ENCODE measurements at regions not wholly inside any gene's neighbourhood (a gene's known extent, or its start where the extent isn't known, plus 50 kb on each side); places are given as distances from the start of the nearest gene placed in this dataset.
A peak's percentile ranks its signal among the peaks of the same experiment; 100 is the strongest.

GRCh38 chr6:65997539-65997938, 290.5 kb upstream of the EYS start:
- no peak overlapping the region for H3K9ac ChIP-seq (ENCODE audit: low read length)
- H3K27me3 ChIP-seq (ENCODE audit: low read depth, low read length): no peaks in the 10 kb centered on the region
- TF ChIP-seq EZH2phosphoT487 (IDR thresholded peaks at IDR 0.05; ENCODE audit: low read depth): no peak
- TF ChIP-seq, protein P1, sequence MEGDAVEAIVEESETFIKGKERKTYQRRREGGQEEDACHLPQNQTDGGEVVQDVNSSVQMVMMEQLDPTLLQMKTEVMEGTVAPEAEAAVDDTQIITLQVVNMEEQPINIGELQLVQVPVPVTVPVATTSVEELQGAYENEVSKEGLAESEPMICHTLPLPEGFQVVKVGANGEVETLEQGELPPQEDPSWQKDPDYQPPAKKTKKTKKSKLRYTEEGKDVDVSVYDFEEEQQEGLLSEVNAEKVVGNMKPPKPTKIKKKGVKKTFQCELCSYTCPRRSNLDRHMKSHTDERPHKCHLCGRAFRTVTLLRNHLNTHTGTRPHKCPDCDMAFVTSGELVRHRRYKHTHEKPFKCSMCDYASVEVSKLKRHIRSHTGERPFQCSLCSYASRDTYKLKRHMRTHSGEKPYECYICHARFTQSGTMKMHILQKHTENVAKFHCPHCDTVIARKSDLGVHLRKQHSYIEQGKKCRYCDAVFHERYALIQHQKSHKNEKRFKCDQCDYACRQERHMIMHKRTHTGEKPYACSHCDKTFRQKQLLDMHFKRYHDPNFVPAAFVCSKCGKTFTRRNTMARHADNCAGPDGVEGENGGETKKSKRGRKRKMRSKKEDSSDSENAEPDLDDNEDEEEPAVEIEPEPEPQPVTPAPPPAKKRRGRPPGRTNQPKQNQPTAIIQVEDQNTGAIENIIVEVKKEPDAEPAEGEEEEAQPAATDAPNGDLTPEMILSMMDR (IDR thresholded peaks at IDR 0.05; ENCODE audit: low read depth, low read length): no peak
- no peak overlapping the region for H2AFZ ChIP-seq (ENCODE audit: low read depth, low read length)
- no peaks in the 10 kb centered on the region for H3K9me3 ChIP-seq (ENCODE audit: insufficient read depth, low read length)
- 0 out of 2 replicates have a peak overlapping the region, but pooled peaks have one; percentile 11 for H3K4me2 ChIP-seq (ENCODE audit: low read length)
- H3K36me3 ChIP-seq (replicated peaks; ENCODE audit: low read depth, low read length): no peaks in the 10 kb centered on the region
- no peaks in the 10 kb centered on the region for H4K20me1 ChIP-seq (ENCODE audit: insufficient read depth, low read length)
- H3K79me2 ChIP-seq (ENCODE audit: low read length): no peaks in the 10 kb centered on the region
- peaks cover 6% of the 10 kb centered on the region for H3K4me1 ChIP-seq (ENCODE audit: low read length)
- no peak overlapping the region for H3K27ac ChIP-seq (ENCODE audit: low read length)
- H3K4me3 ChIP-seq (ENCODE audit: low read length): no peak overlapping the region

DNA sequence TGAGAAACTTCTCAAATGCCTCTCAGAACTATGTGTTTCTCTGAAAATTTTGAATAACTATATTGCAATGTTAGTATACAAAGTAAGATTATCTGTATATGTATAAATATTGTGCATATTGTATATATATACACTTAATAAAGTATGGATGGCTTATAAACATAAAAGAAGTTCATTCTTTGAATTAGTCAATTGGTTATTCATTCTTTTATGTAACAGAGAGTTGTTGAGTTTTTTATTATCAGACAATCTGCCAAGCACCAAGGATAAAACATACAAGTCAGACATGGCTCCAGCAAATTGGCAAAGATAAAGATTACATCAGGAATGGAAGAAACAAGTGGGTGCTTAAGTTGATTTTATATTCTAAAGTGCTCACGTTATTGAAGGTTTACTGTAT, 289.1 kb upstream of the EYS start:
- no peaks in the 10 kb centered on the region for H4K20me1 ChIP-seq (ENCODE audit: insufficient read depth, low read length)
- H2AFZ ChIP-seq (ENCODE audit: low read depth, low read length): no peak overlapping the region
- no peaks in the 10 kb centered on the region for H3K79me2 ChIP-seq (ENCODE audit: low read length)
- TF ChIP-seq, protein P1 (IDR thresholded peaks at IDR 0.05; ENCODE audit: low read depth, low read length): no peak
- TF ChIP-seq EZH2phosphoT487 (IDR thresholded peaks at IDR 0.05; ENCODE audit: low read depth): no peak
- no peak overlapping the region for H3K4me3 ChIP-seq (ENCODE audit: low read length)
- H3K9ac ChIP-seq (ENCODE audit: low read length): no peak overlapping the region
- H3K4me2 ChIP-seq (ENCODE audit: low read length): no peak overlapping the region
- H3K9me3 ChIP-seq (ENCODE audit: insufficient read depth, low read length): no peaks in the 10 kb centered on the region
- no peaks in the 10 kb centered on the region for H3K36me3 ChIP-seq (replicated peaks; ENCODE audit: low read depth, low read length)
- peaks cover 6% of the 10 kb centered on the region for H3K4me1 ChIP-seq (ENCODE audit: low read length)
- H3K27me3 ChIP-seq (ENCODE audit: low read depth, low read length): no peaks in the 10 kb centered on the region
- H3K27ac ChIP-seq (ENCODE audit: low read length): no peak overlapping the region

- Histone ChIP-seq H4K20me1 (ENCODE audit: insufficient read depth, low read length) (no peaks in the 10 kb centered on the region), H3K4me3 (ENCODE audit: low read length) (no peak overlapping the region), H3K36me3 (replicated peaks; ENCODE audit: low read depth, low read length) (no peaks in the 10 kb centered on the region), H3K27me3 (ENCODE audit: low read depth, low read length) (no peaks in the 10 kb centered on the region), H3K9me3 (ENCODE audit: insufficient read depth, low read length) (no peaks in the 10 kb centered on the region), H3K27ac (ENCODE audit: low read length) (no peak overlapping the region), H3K4me2 (ENCODE audit: low read length) (no peak overlapping the region), H3K4me1 (ENCODE audit: low read length) (no peaks in the 10 kb centered on the region), H3K79me2 (ENCODE audit: low read length) (no peaks in the 10 kb centered on the region), H3K9ac (ENCODE audit: low read length) (no peak overlapping the region), H2AFZ (ENCODE audit: low read depth, low read length) (peak overlapping the region; percentile 36; the same call in 1 of the 2 replicates)
- TF ChIP-seq, protein P1 (IDR thresholded peaks at IDR 0.05; ENCODE audit: low read depth, low read length): no peak
- no peak for TF ChIP-seq EZH2phosphoT487 (IDR thresholded peaks at IDR 0.05; ENCODE audit: low read depth)
Measured at GRCh38 chr6:65989676-65990075, 282.6 kb upstream of the EYS start.

GRCh38 chr6:65988006-65988405, 281.0 kb upstream of the EYS start:
- Histone ChIP-seq H3K36me3 (replicated peaks; ENCODE audit: low read depth, low read length) (no peaks in the 10 kb centered on the region), H2AFZ (ENCODE audit: low read depth, low read length) (no peak overlapping the region), H3K9me3 (ENCODE audit: insufficient read depth, low read length) (no peaks in the 10 kb centered on the region), H3K27ac (ENCODE audit: low read length) (no peak overlapping the region), H3K9ac (ENCODE audit: low read length) (no peak overlapping the region), H3K4me2 (ENCODE audit: low read length) (no peak overlapping the region), H4K20me1 (ENCODE audit: insufficient read depth, low read length) (no peaks in the 10 kb centered on the region), H3K79me2 (ENCODE audit: low read length) (no peaks in the 10 kb centered on the region), H3K27me3 (ENCODE audit: low read depth, low read length) (no peaks in the 10 kb centered on the region), H3K4me3 (ENCODE audit: low read length) (no peak overlapping the region), H3K4me1 (ENCODE audit: low read length) (no peaks in the 10 kb centered on the region)
- TF ChIP-seq EZH2phosphoT487 (IDR thresholded peaks at IDR 0.05; ENCODE audit: low read depth): no peak
- TF ChIP-seq, protein P1 (IDR thresholded peaks at IDR 0.05; ENCODE audit: low read depth, low read length): no peak
